Naive thymus-derived CD4-positive, alpha-beta T cell (primary cell): ENCODE measurements at regions not wholly inside any gene's neighbourhood (a gene's known extent, or its start where the extent isn't known, plus 50 kb on each side); places are given as distances from the start of the nearest gene placed in this dataset.

ENCODE experiments used
- ATAC-seq: fragments of 150-1000 bp; cut with Tn5 transposase; 2 replicates; pipeline ENCODE4 v1.10.0; 2021; ENCODE audit warnings: mild to moderate bottlenecking, moderate library complexity
- CTCF ChIA-PET: fragments of 350-600 bp; sonication (Branson Sonifier 250); formaldehyde crosslinking; loops from one replicate; lab custom pipeline; 2021; ENCODE audit warnings: antibody characterized with exemption; lab: Charles Lee
- POLR2A ChIA-PET: fragments of 350-600 bp; sonication (Branson Sonifier 250); formaldehyde crosslinking; loops from one replicate; lab custom pipeline; 2021; ENCODE audit warnings: antibody characterized with exemption, inconsistent platforms; lab: Charles Lee
- DNase-seq, 9 donors: peaks; one replicate each; pipeline versions ENCODE4 v3.0.0 to v3.0.0-alpha.2; 2020 to 2022; ENCODE audit warnings: mixed read lengths in 1 of 9
- H3K27ac ChIP-seq: one replicate; pipeline ENCODE4 v1.7.0; 2013; ENCODE audit warnings: mild to moderate bottlenecking, low read depth, low read length, moderate library complexity
- H3K27me3 ChIP-seq, 2 donors: one replicate each; pipeline ENCODE4 v1.7.0; 2013; ENCODE audit warnings: low read length in 2 of 2, mild to moderate bottlenecking in 2 of 2, moderate library complexity in 2 of 2; ENCODE audit not compliant: control insufficient read depth in 2 of 2, insufficient read depth in 2 of 2
- H3K36me3 ChIP-seq, 3 experiments: 1 replicate in 2 of 3; 2 replicates in 1 of 3; pipeline ENCODE4 v1.7.0; 2013; ENCODE audit warnings: low read length in 3 of 3, mild to moderate bottlenecking in 3 of 3, moderate library complexity in 1 of 3; ENCODE audit not compliant: insufficient read depth in 3 of 3, control insufficient read depth in 2 of 3
- H3K4me1 ChIP-seq, 2 donors: one replicate each; pipeline ENCODE4 v1.7.0; 2013; ENCODE audit warnings: low read length in 2 of 2, mild to moderate bottlenecking in 2 of 2, moderate library complexity in 1 of 2; ENCODE audit not compliant: control insufficient read depth in 2 of 2, insufficient read depth in 2 of 2
- H3K4me3 ChIP-seq: 2 replicates; pipeline ENCODE4 v1.7.0; 2013; ENCODE audit warnings: mild to moderate bottlenecking, low read length
- H3K9me3 ChIP-seq, 3 experiments: 1 replicate in 2 of 3; 2 replicates in 1 of 3; pipeline ENCODE4 v1.7.0; 2013; ENCODE audit warnings: low read length in 3 of 3; ENCODE audit not compliant: control insufficient read depth in 2 of 3
- H3K27ac Mint-ChIP-seq, 9 donors: one replicate each; pipeline ENCODE4 v1.8.0; 2020 to 2022; ENCODE audit warnings: mixed read lengths in 9 of 9, mild to moderate bottlenecking in 8 of 9, moderate library complexity in 5 of 9, inconsistent platforms in 2 of 9
- H3K27me3 Mint-ChIP-seq, 5 donors: one replicate each; pipeline ENCODE4 v1.8.0; 2021 to 2022; ENCODE audit warnings: mixed read lengths in 5 of 5, mild to moderate bottlenecking in 1 of 5
- H3K36me3 Mint-ChIP-seq, 5 donors: one replicate each; pipeline ENCODE4 v1.8.0; 2020 to 2022; ENCODE audit warnings: mixed read lengths in 5 of 5, mild to moderate bottlenecking in 3 of 5, inconsistent platforms in 1 of 5
- H3K4me1 Mint-ChIP-seq, 7 donors: one replicate each; pipeline ENCODE4 v1.8.0; 2020 to 2022; ENCODE audit warnings: mixed read lengths in 7 of 7, mild to moderate bottlenecking in 3 of 7, inconsistent platforms in 1 of 7
- H3K4me3 Mint-ChIP-seq, 10 donors: one replicate each; pipeline ENCODE4 v1.8.0; 2020 to 2022; ENCODE audit warnings: mild to moderate bottlenecking in 10 of 10, mixed read lengths in 10 of 10, moderate library complexity in 6 of 10, inconsistent platforms in 2 of 10
- H3K9me3 Mint-ChIP-seq, 11 donors: one replicate each; pipeline ENCODE4 v1.8.0; 2020 to 2022; ENCODE audit warnings: mixed read lengths in 11 of 11, mild to moderate bottlenecking in 4 of 11, inconsistent platforms in 1 of 11, moderate library complexity in 1 of 11
- intact Hi-C, 2 donors: fragments of 100-400 bp; cut with micrococcal nuclease; formaldehyde crosslinking; loops; one replicate each; pipeline ENCODE4 v1.15.1; 2023

GRCh38 chr6:105786449-105786848 is 299.7 kb upstream of the PRDM1 start:
- H3K4me3 ChIP-seq = no peak overlapping the region
- H3K4me1 ChIP-seq = peaks cover 13 to 19% of the 10 kb centered on the region in 2 donors
- Mint-ChIP-seq H3K36me3 (peaks cover 0 to 33% (median 0%) of the 10 kb centered on the region in 5 donors), H3K27ac (no peak overlapping the region), H3K27me3 (peaks cover 0 to 6% (median 0%) of the 10 kb centered on the region in 5 donors), H3K9me3 (peaks cover 0 to 2% (median 0%) of the 10 kb centered on the region in 11 donors), H3K4me1 (peaks cover 29 to 77% (median 42%) of the 10 kb centered on the region in 7 donors), H3K4me3 (no peak overlapping the region)
- POLR2A ChIA-PET = interaction anchor here (1.3 kb wide), 1 partner anchor 208 kb away, joined by 3 read pairs; no protein-coding TSS in a partner anchor
- H3K27me3 ChIP-seq = no peaks in the 10 kb centered on the region
- ATAC-seq = no peak
- no peak overlapping the region for H3K27ac ChIP-seq
- DNase-seq = no peak
- intact Hi-C loops = no loop called here
- no peaks in the 10 kb centered on the region for H3K9me3 ChIP-seq
- H3K36me3 ChIP-seq = no peaks in the 10 kb centered on the region
- CTCF ChIA-PET = no interaction called here

GRCh38 chr6:105785066-105785811 is 300.9 kb upstream of the PRDM1 start:
- Histone ChIP-seq H3K9me3 (no peaks in the 10 kb centered on the region), H3K4me3 (no peak overlapping the region), H3K36me3 (no peaks in the 10 kb centered on the region), H3K4me1 (peaks cover 12 to 23% of the 10 kb centered on the region in 2 donors), H3K27ac (no peak overlapping the region), H3K27me3 (no peaks in the 10 kb centered on the region)
- peaks cover 31 to 76% (median 53%) of the 10 kb centered on the region in 7 donors for H3K4me1 Mint-ChIP-seq
- intact Hi-C loops = no loop called here
- peaks cover 0 to 44% (median 0%) of the 10 kb centered on the region in 5 donors for H3K36me3 Mint-ChIP-seq
- ATAC-seq = peak; percentile 56
- peak overlapping the region in 1 of 10 donors; percentile 26 for H3K4me3 Mint-ChIP-seq
- peak overlapping the region in 6 of 9 donors; percentile 43 to 92 (median 64) for H3K27ac Mint-ChIP-seq
- H3K27me3 Mint-ChIP-seq = peaks cover 0 to 6% (median 0%) of the 10 kb centered on the region in 5 donors
- H3K9me3 Mint-ChIP-seq = peaks cover 0 to 4% (median 0%) of the 10 kb centered on the region in 11 donors
- DNase-seq = no peak
- POLR2A ChIA-PET = interaction anchor here (1.3 kb wide), 1 partner anchor 209 kb away, joined by 3 read pairs; no protein-coding TSS in a partner anchor
- CTCF ChIA-PET = no interaction called here

DNA sequence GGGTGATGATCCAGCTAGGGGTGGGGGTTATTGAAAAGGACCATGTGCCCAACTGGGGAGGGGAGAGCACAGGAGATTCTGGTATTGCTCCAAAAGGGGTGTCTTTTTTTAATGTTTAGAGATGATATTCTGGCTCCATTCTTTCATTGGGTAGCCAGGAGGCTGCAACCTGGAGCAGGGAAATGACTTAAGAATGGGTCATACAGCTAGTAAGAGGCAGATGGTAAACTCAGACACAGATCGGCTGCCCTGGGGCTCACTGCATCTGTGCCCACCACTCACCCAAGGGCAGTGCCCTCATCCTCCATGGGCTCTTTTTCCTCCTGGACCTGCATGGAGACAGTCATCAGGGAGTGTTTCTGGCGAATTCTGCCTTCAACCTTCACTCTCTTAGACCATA is 302.0 kb upstream of the PRDM1 start:
- H3K36me3 ChIP-seq = no peaks in the 10 kb centered on the region
- no peaks in the 10 kb centered on the region for H3K27me3 ChIP-seq
- ATAC-seq (no peak), DNase-seq (no peak)
- H3K36me3 Mint-ChIP-seq = peaks cover 0 to 54% (median 0%) of the 10 kb centered on the region in 5 donors
- intact Hi-C loops = no loop called here
- H3K4me1 Mint-ChIP-seq = peaks cover 31 to 78% (median 64%) of the 10 kb centered on the region in 7 donors
- CTCF ChIA-PET = no interaction called here
- H3K4me1 ChIP-seq = peaks cover 12 to 23% of the 10 kb centered on the region in 2 donors
- H3K4me3 Mint-ChIP-seq = peak overlapping the region in 1 of 10 donors; percentile 40
- no peaks in the 10 kb centered on the region for H3K9me3 ChIP-seq
- POLR2A ChIA-PET = no interaction called here
- peaks cover 0 to 6% (median 0%) of the 10 kb centered on the region in 5 donors for H3K27me3 Mint-ChIP-seq
- H3K27ac Mint-ChIP-seq = peak overlapping the region in 5 of 9 donors; percentile 60 to 92 (median 81)
- H3K9me3 Mint-ChIP-seq = peaks cover 0 to 14% (median 0%) of the 10 kb centered on the region in 11 donors
- H3K4me3 ChIP-seq = no peak overlapping the region
- no peak overlapping the region for H3K27ac ChIP-seq

GRCh38 chr6:105783333-105783935 is 302.7 kb upstream of the PRDM1 start:
- DNase-seq (no peak), ATAC-seq (peak; percentile 26)
- Histone ChIP-seq H3K36me3 (no peaks in the 10 kb centered on the region), H3K9me3 (no peaks in the 10 kb centered on the region), H3K27ac (no peak overlapping the region), H3K27me3 (no peaks in the 10 kb centered on the region), H3K4me3 (no peak overlapping the region), H3K4me1 (peaks cover 12 to 26% of the 10 kb centered on the region in 2 donors)
- CTCF ChIA-PET = no interaction called here
- Mint-ChIP-seq H3K27ac (peak overlapping the region in 3 of 9 donors; percentile 23 to 92 (median 81)), H3K36me3 (peaks cover 0 to 59% (median 0%) of the 10 kb centered on the region in 5 donors), H3K27me3 (peaks cover 0 to 6% (median 0%) of the 10 kb centered on the region in 5 donors), H3K9me3 (peaks cover 0 to 19% (median 0%) of the 10 kb centered on the region in 11 donors), H3K4me1 (peaks cover 31 to 84% (median 71%) of the 10 kb centered on the region in 7 donors), H3K4me3 (peak overlapping the region in 1 of 10 donors; percentile 15)
- intact Hi-C loops = loop anchor here (2.0 kb wide), 2 partner anchors 209 to 315 kb away; no protein-coding TSS in a partner anchor
- POLR2A ChIA-PET = interaction anchor here (0.7 kb wide), 1 partner anchor 372 kb away, joined by 3 read pairs; no protein-coding TSS in a partner anchor

- ChIA-PET CTCF (no interaction called here), POLR2A (interaction anchor here (0.7 to 1.1 kb wide), 3 partner anchors 9 to 211 kb away, joined by 3 read pairs; no protein-coding TSS in a partner anchor)
- Mint-ChIP-seq H3K27ac (peak overlapping the region; percentile 57 to 92 (median 71)), H3K4me1 (peaks cover 31 to 80% (median 70%) of the 10 kb centered on the region in 7 donors), H3K9me3 (peaks cover 0 to 25% (median 4%) of the 10 kb centered on the region in 11 donors), H3K4me3 (peak overlapping the region; percentile 16 to 82 (median 71)), H3K27me3 (no peaks in the 10 kb centered on the region), H3K36me3 (peaks cover 0 to 56% (median 0%) of the 10 kb centered on the region in 5 donors)
- Histone ChIP-seq H3K9me3 (no peaks in the 10 kb centered on the region), H3K36me3 (no peaks in the 10 kb centered on the region), H3K27ac (peak overlapping the region; percentile 52), H3K4me1 (peaks cover 12 to 26% of the 10 kb centered on the region in 2 donors), H3K4me3 (peak overlapping the region; percentile 10), H3K27me3 (no peaks in the 10 kb centered on the region)
- peak in 7 of 9 donors; percentile 39 to 77 (median 63) for DNase-seq
- peak; percentile 85 for ATAC-seq
- intact Hi-C loops = loop anchor here (2.0 kb wide), 2 partner anchors 211 to 317 kb away; no protein-coding TSS in a partner anchor
Observed at GRCh38 chr6:105781915-105782314, 304.2 kb upstream of the PRDM1 start.

GRCh38 chr6:105781248-105781647 is 304.9 kb upstream of the PRDM1 start:
- Histone ChIP-seq H3K27ac (no peak overlapping the region), H3K36me3 (no peaks in the 10 kb centered on the region), H3K4me3 (peak overlapping the region; percentile 10), H3K27me3 (no peaks in the 10 kb centered on the region), H3K9me3 (no peaks in the 10 kb centered on the region), H3K4me1 (peaks cover 12 to 26% of the 10 kb centered on the region in 2 donors)
- ChIA-PET POLR2A (interaction anchor here (1.0 to 1.1 kb wide), 2 partner anchors 10 to 211 kb away, joined by 3 read pairs; no protein-coding TSS in a partner anchor), CTCF (no interaction called here)
- peaks cover 0 to 56% (median 0%) of the 10 kb centered on the region in 5 donors for H3K36me3 Mint-ChIP-seq
- peak overlapping the region in 8 of 10 donors; percentile 25 to 82 (median 74) for H3K4me3 Mint-ChIP-seq
- DNase-seq = peak in 1 of 9 donors; percentile 40
- no peak for ATAC-seq
- H3K27ac Mint-ChIP-seq = peak overlapping the region; percentile 57 to 92 (median 71)
- intact Hi-C loops = no loop called here
- H3K9me3 Mint-ChIP-seq = peaks cover 0 to 25% (median 4%) of the 10 kb centered on the region in 11 donors
- peaks cover 31 to 80% (median 64%) of the 10 kb centered on the region in 7 donors for H3K4me1 Mint-ChIP-seq
- H3K27me3 Mint-ChIP-seq = no peaks in the 10 kb centered on the region
